Trophoblast cell (in vitro differentiated cells and primary cell): ENCODE measurements at regions not wholly inside any gene's neighbourhood (a gene's known extent, or its start where the extent isn't known, plus 50 kb on each side); places are given as distances from the start of the nearest gene placed in this dataset.

Experiments
- DNase-seq, 2 donors: peaks; one replicate each; pipeline ENCODE4 v3.0.0-alpha.2; 2016
- H2AFZ ChIP-seq: 2 replicates; pipeline ENCODE4 v1.6.1; 2013; ENCODE audit warnings: low read length, moderate library complexity, mild to moderate bottlenecking; ENCODE audit not compliant: insufficient read depth, poor library complexity
- H2AK5ac ChIP-seq: 2 replicates; pipeline ENCODE4 v1.6.1; 2013; ENCODE audit warnings: mild to moderate bottlenecking, low read length
- H2BK120ac ChIP-seq: 2 replicates; pipeline ENCODE4 v1.6.1; 2013; ENCODE audit warnings: low read length, mild to moderate bottlenecking, moderate library complexity; ENCODE audit not compliant: insufficient read depth, poor library complexity
- H2BK12ac ChIP-seq: 2 replicates; pipeline ENCODE4 v1.6.1; 2013; ENCODE audit warnings: mild to moderate bottlenecking, low read length, moderate library complexity
- H2BK5ac ChIP-seq: 2 replicates; pipeline ENCODE4 v1.6.1; 2013; ENCODE audit warnings: low read length, low read depth, moderate library complexity, mild to moderate bottlenecking; ENCODE audit not compliant: poor library complexity
- H3K14ac ChIP-seq: 2 replicates; pipeline ENCODE4 v1.6.1; 2013; ENCODE audit warnings: mild to moderate bottlenecking, low read length
- H3K18ac ChIP-seq: 2 replicates; pipeline ENCODE4 v1.6.1; 2013; ENCODE audit warnings: mild to moderate bottlenecking, low read length
- H3K23ac ChIP-seq: 2 replicates; pipeline ENCODE4 v1.6.1; 2013; ENCODE audit warnings: low read length
- H3K27ac ChIP-seq: 2 replicates; pipeline ENCODE4 v1.5.1; 2013; ENCODE audit warnings: low read depth, mild to moderate bottlenecking, inconsistent platforms, low read length, moderate library complexity
- H3K27me3 ChIP-seq: 2 replicates; pipeline ENCODE4 v1.6.1; 2013; ENCODE audit warnings: inconsistent platforms, mild to moderate bottlenecking, low read length, moderate library complexity; ENCODE audit not compliant: insufficient read depth
- H3K36me3 ChIP-seq, 2 experiments: 1 replicate in 1 of 2; 2 replicates in 1 of 2; pipeline ENCODE4 v1.6.1; 2013; ENCODE audit warnings: low read length in 2 of 2, mild to moderate bottlenecking in 2 of 2, moderate library complexity in 1 of 2; ENCODE audit not compliant: insufficient read depth in 2 of 2, control insufficient read depth in 1 of 2
- H3K4ac ChIP-seq: 2 replicates; pipeline ENCODE4 v1.6.1; 2013; ENCODE audit warnings: low read depth, mild to moderate bottlenecking, low read length, moderate library complexity
- H3K4me1 ChIP-seq, 2 experiments: 1 replicate in 1 of 2; 2 replicates in 1 of 2; pipeline ENCODE4 v1.6.1; 2013; ENCODE audit warnings: low read length in 2 of 2, mild to moderate bottlenecking in 2 of 2, moderate library complexity in 1 of 2; ENCODE audit not compliant: insufficient read depth in 2 of 2, control insufficient read depth in 1 of 2
- H3K4me2 ChIP-seq: 2 replicates; pipeline ENCODE4 v1.6.1; 2013; ENCODE audit warnings: inconsistent platforms, mild to moderate bottlenecking, low read length, moderate library complexity
- H3K4me3 ChIP-seq: 2 replicates; pipeline ENCODE4 v1.5.1; 2013; ENCODE audit warnings: mild to moderate bottlenecking, low read depth, low read length, inconsistent platforms
- H3K79me1 ChIP-seq: one replicate; pipeline ENCODE4 v1.6.1; 2013; ENCODE audit warnings: low read length
- H3K79me2 ChIP-seq: 2 replicates; pipeline ENCODE4 v1.6.1; 2013; ENCODE audit warnings: low read length, mild to moderate bottlenecking; ENCODE audit not compliant: control insufficient read depth, insufficient read depth, poor library complexity
- H3K9ac ChIP-seq: 2 replicates; pipeline ENCODE4 v1.6.1; 2013; ENCODE audit warnings: mild to moderate bottlenecking, low read length
- H3K9me3 ChIP-seq: 2 replicates; pipeline ENCODE4 v1.6.1; 2013; ENCODE audit warnings: low read depth, mild to moderate bottlenecking, control low read depth, inconsistent platforms, low read length; ENCODE audit not compliant: insufficient read depth
- H4K12ac ChIP-seq: 2 replicates; pipeline ENCODE4 v1.6.1; 2013; ENCODE audit warnings: low read depth, mild to moderate bottlenecking, low read length, moderate library complexity
- H4K8ac ChIP-seq: 2 replicates; pipeline ENCODE4 v1.6.1; 2013; ENCODE audit warnings: low read depth, mild to moderate bottlenecking, low read length, moderate library complexity
- H4K91ac ChIP-seq: one replicate; pipeline ENCODE4 v1.6.1; 2013; ENCODE audit warnings: low read depth, mild to moderate bottlenecking, low read length, moderate library complexity
- WGBS: extraction: QIAGEN DNeasy Blood & Tissue Kit; methylation state at CpG from one replicate; pipeline ENCODE4 v1.1.7; 2013; ENCODE audit warnings: missing lambda C conversion rate; ENCODE audit not compliant: insufficient read length, insufficient coverage; ENCODE audit errors: extremely low coverage; 5-methylcytosine and 5-hydroxymethylcytosine counted together

DNA sequence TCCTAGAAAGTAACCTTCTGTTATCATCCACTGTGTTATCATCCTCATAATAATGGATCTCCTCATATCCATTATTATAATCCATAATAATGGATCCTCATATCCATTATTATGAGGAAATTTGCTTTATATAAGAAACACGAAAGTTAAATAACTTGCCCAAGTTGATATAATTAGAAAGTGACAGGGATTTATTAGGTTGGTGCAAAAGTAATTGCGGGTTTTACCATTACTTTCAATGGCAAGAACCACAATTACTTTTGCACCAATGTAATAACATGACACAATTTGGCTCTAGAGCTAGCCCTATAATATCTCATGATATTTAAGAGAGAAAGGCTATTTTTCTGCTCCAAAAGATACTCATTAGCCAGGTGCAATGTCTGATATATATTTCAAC, 275.7 kb upstream of the STXBP5 start:
- no peaks in the 10 kb centered on the region for H3K36me3 ChIP-seq
- no peak overlapping the region for H3K14ac ChIP-seq
- H4K91ac ChIP-seq, result no peak overlapping the region
- H2BK12ac ChIP-seq, result no peak overlapping the region
- no peak overlapping the region for H3K27ac ChIP-seq
- no peak overlapping the region for H3K18ac ChIP-seq
- no peak overlapping the region for H4K8ac ChIP-seq
- WGBS, result no CpG with 5 or more reads among the region's 2 CpGs
- no peak overlapping the region for H3K9ac ChIP-seq
- H3K79me1 ChIP-seq, result no peaks in the 10 kb centered on the region
- no peaks in the 10 kb centered on the region for H3K79me2 ChIP-seq
- H3K23ac ChIP-seq, result no peak overlapping the region
- H4K12ac ChIP-seq, result no peak overlapping the region
- no peak for DNase-seq
- H3K4ac ChIP-seq, result no peak overlapping the region
- H2AK5ac ChIP-seq, result no peak overlapping the region
- H2BK5ac ChIP-seq, result no peak overlapping the region
- H3K4me3 ChIP-seq, result no peak overlapping the region
- no peak overlapping the region for H2BK120ac ChIP-seq
- H3K4me2 ChIP-seq, result no peak overlapping the region
- H2AFZ ChIP-seq, result no peak overlapping the region
- no peaks in the 10 kb centered on the region for H3K9me3 ChIP-seq
- H3K4me1 ChIP-seq, result no peaks in the 10 kb centered on the region
- H3K27me3 ChIP-seq, result no peaks in the 10 kb centered on the region

DNA sequence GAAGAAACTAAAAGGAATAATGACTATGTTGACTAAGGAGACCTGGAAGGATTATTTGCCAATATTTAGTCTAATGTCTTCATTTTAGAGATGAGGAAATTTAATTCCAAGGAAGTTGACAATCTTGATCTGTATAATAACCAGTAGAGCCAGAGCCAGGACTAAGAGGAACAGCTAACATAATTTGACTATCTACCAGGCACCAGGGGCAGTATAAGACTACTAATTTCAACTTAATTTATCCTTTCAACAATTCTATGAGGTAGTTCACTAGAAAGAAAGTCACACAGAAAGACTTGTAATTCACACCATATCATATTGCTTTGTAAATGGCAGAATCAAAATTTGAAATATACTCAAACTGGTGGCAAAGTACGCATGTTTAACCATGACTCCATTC, 273.0 kb upstream of the STXBP5 start:
- H4K8ac ChIP-seq, result no peak overlapping the region
- no peak overlapping the region for H3K27ac ChIP-seq
- H3K27me3 ChIP-seq, result no peaks in the 10 kb centered on the region
- no peak overlapping the region for H3K9ac ChIP-seq
- H2BK5ac ChIP-seq, result no peak overlapping the region
- no peak overlapping the region for H4K91ac ChIP-seq
- no peak overlapping the region for H3K14ac ChIP-seq
- H2AK5ac ChIP-seq, result no peak overlapping the region
- H3K4ac ChIP-seq, result no peak overlapping the region
- no peak for DNase-seq
- no CpG with 5 or more reads among the region's 1 CpG for WGBS
- no peak overlapping the region for H2BK12ac ChIP-seq
- H3K36me3 ChIP-seq, result no peaks in the 10 kb centered on the region
- H3K9me3 ChIP-seq, result no peaks in the 10 kb centered on the region
- H3K79me2 ChIP-seq, result no peaks in the 10 kb centered on the region
- no peak overlapping the region for H3K4me3 ChIP-seq
- H2BK120ac ChIP-seq, result no peak overlapping the region
- no peak overlapping the region for H2AFZ ChIP-seq
- no peaks in the 10 kb centered on the region for H3K79me1 ChIP-seq
- no peak overlapping the region for H3K4me2 ChIP-seq
- H3K18ac ChIP-seq, result no peak overlapping the region
- H4K12ac ChIP-seq, result no peak overlapping the region
- no peaks in the 10 kb centered on the region for H3K4me1 ChIP-seq
- H3K23ac ChIP-seq, result no peak overlapping the region

DNA sequence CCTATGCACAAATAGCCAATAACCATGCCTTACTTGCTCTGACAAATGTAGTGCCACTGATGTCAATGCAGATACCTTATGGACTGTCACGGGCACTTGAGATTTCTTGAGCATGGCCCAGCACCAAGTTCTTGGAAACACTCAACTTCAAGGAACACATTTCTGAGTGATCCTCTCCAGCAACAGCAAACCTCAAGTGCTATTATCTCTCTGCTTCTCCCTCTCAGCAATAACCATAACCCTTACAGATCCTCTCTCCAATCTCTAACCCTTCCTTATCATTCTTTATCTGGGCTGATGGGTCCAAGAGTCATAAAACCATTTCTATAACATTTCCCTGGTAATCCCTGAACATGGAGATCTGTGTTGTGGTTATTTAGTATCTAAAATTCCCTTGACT, 266.9 kb upstream of the STXBP5 start:
- H3K9me3 ChIP-seq, result no peaks in the 10 kb centered on the region
- H3K4me3 ChIP-seq, result no peak overlapping the region

DNA sequence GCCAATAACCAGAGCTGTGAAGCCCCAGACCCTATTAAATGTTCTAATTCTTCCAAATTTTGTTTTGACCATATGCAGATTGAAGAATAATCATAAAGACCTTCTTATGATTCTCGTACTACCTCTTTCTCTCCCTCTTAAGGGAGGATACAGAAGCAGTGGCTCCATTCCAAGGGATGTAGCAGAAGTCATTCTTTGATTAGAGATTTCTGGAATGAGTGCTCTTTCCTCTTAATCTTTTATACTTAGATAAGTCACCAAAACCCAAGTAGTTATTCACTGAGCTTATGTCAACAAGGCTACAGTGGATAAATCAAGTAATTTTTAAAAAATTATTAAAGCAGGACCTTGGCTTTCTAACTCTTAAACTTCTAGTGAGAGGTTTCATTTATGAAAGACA, 266.0 kb upstream of the STXBP5 start:
- no CpG with 5 or more reads among the region's 1 CpG for WGBS
- no peak overlapping the region for H3K14ac ChIP-seq

More for the DNA sequence above, 266.9 kb upstream of the STXBP5 start:
- no peak overlapping the region for H2BK12ac ChIP-seq
- H3K27me3 ChIP-seq, result no peaks in the 10 kb centered on the region
- no peaks in the 10 kb centered on the region for H3K79me2 ChIP-seq
- H3K4me1 ChIP-seq, result no peaks in the 10 kb centered on the region
- no peak overlapping the region for H3K23ac ChIP-seq
- H4K12ac ChIP-seq, result no peak overlapping the region
- H2AFZ ChIP-seq, result no peak overlapping the region
- H3K36me3 ChIP-seq, result no peaks in the 10 kb centered on the region
- H3K79me1 ChIP-seq, result no peaks in the 10 kb centered on the region
- no peak overlapping the region for H3K18ac ChIP-seq
- no peak overlapping the region for H3K14ac ChIP-seq
- no peak overlapping the region for H2AK5ac ChIP-seq
- H3K27ac ChIP-seq, result no peak overlapping the region
- no peak overlapping the region for H3K4ac ChIP-seq
- no peak overlapping the region for H3K9ac ChIP-seq
- no peak overlapping the region for H4K91ac ChIP-seq
- no peak for DNase-seq
- no peak overlapping the region for H2BK120ac ChIP-seq
- no CpG with 5 or more reads among the region's 1 CpG for whole genome bisulfite sequencing
- no peak overlapping the region for H3K4me2 ChIP-seq
- no peak overlapping the region for H2BK5ac ChIP-seq
- H4K8ac ChIP-seq, result no peak overlapping the region

More for the DNA sequence above, 266.0 kb upstream of the STXBP5 start:
- Histone ChIP-seq H3K4me3 (no peak overlapping the region), H4K12ac (no peak overlapping the region), H3K18ac (no peak overlapping the region), H4K8ac (no peak overlapping the region), H3K79me1 (no peaks in the 10 kb centered on the region), H4K91ac (no peak overlapping the region), H3K79me2 (no peaks in the 10 kb centered on the region), H3K23ac (no peak overlapping the region), H3K4ac (no peak overlapping the region), H3K9ac (no peak overlapping the region), H3K27ac (no peak overlapping the region), H3K36me3 (no peaks in the 10 kb centered on the region), H2BK120ac (no peak overlapping the region), H3K27me3 (no peaks in the 10 kb centered on the region), H2BK12ac (no peak overlapping the region), H2BK5ac (no peak overlapping the region), H3K4me2 (no peak overlapping the region), H2AK5ac (no peak overlapping the region), H3K9me3 (no peaks in the 10 kb centered on the region), H3K4me1 (no peaks in the 10 kb centered on the region), H2AFZ (no peak overlapping the region)
- DNase-seq, result no peak
